ENCODE measurements at regions not wholly inside any gene's neighbourhood (a gene's known extent, or its start where the extent isn't known, plus 50 kb on each side); places are given as distances from the start of the nearest gene placed in this dataset.

- Mint-ChIP-seq H3K9me3 (ENCODE audit: unreplicated experiment) (peaks cover 4% of the 10 kb centered on the region), H3K4me1 (ENCODE audit: low read depth, unreplicated experiment) (peaks cover 3% of the 10 kb centered on the region), H3K27ac (ENCODE audit: unreplicated experiment) (no peak overlapping the region), H3K4me3 (ENCODE audit: unreplicated experiment) (no peak overlapping the region), H3K27me3 (ENCODE audit: low read depth, unreplicated experiment) (peaks cover 2% of the 10 kb centered on the region), H3K36me3 (ENCODE audit: low read depth, unreplicated experiment) (no peaks in the 10 kb centered on the region)
- Histone ChIP-seq H3K4me1 (ENCODE audit: insufficient read depth, low read length) (no peaks in the 10 kb centered on the region), H4K20me1 (ENCODE audit: insufficient read depth, low read length) (no peaks in the 10 kb centered on the region), H3K36me3 (ENCODE audit: insufficient read depth, low read length) (no peaks in the 10 kb centered on the region), H3K4me2 (ENCODE audit: low read length) (no peak overlapping the region), H3K27ac (ENCODE audit: low read depth, low read length) (no peak overlapping the region), H3K27me3 (ENCODE audit: insufficient read depth, low read length) (no peaks in the 10 kb centered on the region), H3K9ac (ENCODE audit: low read length) (no peak overlapping the region), H3K9me3 (ENCODE audit: insufficient read depth, low read depth, low read length) (no peaks in the 10 kb centered on the region), H2AFZ (ENCODE audit: low read depth, low read length) (no peak overlapping the region), H3K4me3 (ENCODE audit: insufficient read depth, low read depth, low read length) (no peak overlapping the region), H3K79me2 (ENCODE audit: insufficient read depth, low read length) (no peaks in the 10 kb centered on the region)
- TF ChIP-seq, protein P1, sequence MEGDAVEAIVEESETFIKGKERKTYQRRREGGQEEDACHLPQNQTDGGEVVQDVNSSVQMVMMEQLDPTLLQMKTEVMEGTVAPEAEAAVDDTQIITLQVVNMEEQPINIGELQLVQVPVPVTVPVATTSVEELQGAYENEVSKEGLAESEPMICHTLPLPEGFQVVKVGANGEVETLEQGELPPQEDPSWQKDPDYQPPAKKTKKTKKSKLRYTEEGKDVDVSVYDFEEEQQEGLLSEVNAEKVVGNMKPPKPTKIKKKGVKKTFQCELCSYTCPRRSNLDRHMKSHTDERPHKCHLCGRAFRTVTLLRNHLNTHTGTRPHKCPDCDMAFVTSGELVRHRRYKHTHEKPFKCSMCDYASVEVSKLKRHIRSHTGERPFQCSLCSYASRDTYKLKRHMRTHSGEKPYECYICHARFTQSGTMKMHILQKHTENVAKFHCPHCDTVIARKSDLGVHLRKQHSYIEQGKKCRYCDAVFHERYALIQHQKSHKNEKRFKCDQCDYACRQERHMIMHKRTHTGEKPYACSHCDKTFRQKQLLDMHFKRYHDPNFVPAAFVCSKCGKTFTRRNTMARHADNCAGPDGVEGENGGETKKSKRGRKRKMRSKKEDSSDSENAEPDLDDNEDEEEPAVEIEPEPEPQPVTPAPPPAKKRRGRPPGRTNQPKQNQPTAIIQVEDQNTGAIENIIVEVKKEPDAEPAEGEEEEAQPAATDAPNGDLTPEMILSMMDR (IDR thresholded peaks at IDR 0.05; ENCODE audit: insufficient read depth, low read depth, low read length): no peak
- no peak for TF ChIP-seq EZH2 (IDR thresholded peaks at IDR 0.05; ENCODE audit: insufficient read depth, low read length)
- FAIRE-seq (no peak), DNase-seq (ENCODE audit: low read depth) (no peak)
These were observed 92.2 kb downstream of the PLCE1 start for GRCh38 chr10:94085766-94086437.

- no peaks in the 10 kb centered on the region for H3K9me3 Mint-ChIP-seq (ENCODE audit: unreplicated experiment)
- DNase-seq (ENCODE audit: low read depth): peak; percentile 37
- no peak for TF ChIP-seq EZH2 (IDR thresholded peaks at IDR 0.05; ENCODE audit: insufficient read depth, low read length)
- TF ChIP-seq, protein P1 (IDR thresholded peaks at IDR 0.05; ENCODE audit: insufficient read depth, low read depth, low read length): no peak
- no peak overlapping the region for H3K4me3 Mint-ChIP-seq (ENCODE audit: unreplicated experiment)
- no peak overlapping the region for H3K27ac ChIP-seq (ENCODE audit: low read depth, low read length)
- H3K4me2 ChIP-seq (ENCODE audit: low read length): peak overlapping the region; percentile 51
- H3K4me3 ChIP-seq (ENCODE audit: insufficient read depth, low read depth, low read length): no peak overlapping the region
- FAIRE-seq: no peak
- no peaks in the 10 kb centered on the region for H3K79me2 ChIP-seq (ENCODE audit: insufficient read depth, low read length)
- H3K36me3 Mint-ChIP-seq (ENCODE audit: low read depth, unreplicated experiment): no peaks in the 10 kb centered on the region
- H3K27me3 ChIP-seq (ENCODE audit: insufficient read depth, low read length): no peaks in the 10 kb centered on the region
- no peaks in the 10 kb centered on the region for H3K36me3 ChIP-seq (ENCODE audit: insufficient read depth, low read length)
- no peaks in the 10 kb centered on the region for H3K4me1 ChIP-seq (ENCODE audit: insufficient read depth, low read length)
- peaks cover 4% of the 10 kb centered on the region for H3K27me3 Mint-ChIP-seq (ENCODE audit: low read depth, unreplicated experiment)
- H3K4me1 Mint-ChIP-seq (ENCODE audit: low read depth, unreplicated experiment): peaks cover 3% of the 10 kb centered on the region
- no peaks in the 10 kb centered on the region for H3K9me3 ChIP-seq (ENCODE audit: insufficient read depth, low read depth, low read length)
- H3K27ac Mint-ChIP-seq (ENCODE audit: unreplicated experiment): no peak overlapping the region
- H3K9ac ChIP-seq (ENCODE audit: low read length): no peak overlapping the region
- H4K20me1 ChIP-seq (ENCODE audit: insufficient read depth, low read length): no peaks in the 10 kb centered on the region
- H2AFZ ChIP-seq (ENCODE audit: low read depth, low read length): no peak overlapping the region
These were observed 95.2 kb downstream of the PLCE1 start for GRCh38 chr10:94088926-94089381.

- Histone ChIP-seq H4K20me1 (ENCODE audit: insufficient read depth, low read length) (no peaks in the 10 kb centered on the region), H3K36me3 (ENCODE audit: insufficient read depth, low read length) (no peaks in the 10 kb centered on the region), H3K4me2 (ENCODE audit: low read length) (no peak overlapping the region), H3K4me1 (ENCODE audit: insufficient read depth, low read length) (no peaks in the 10 kb centered on the region), H2AFZ (ENCODE audit: low read depth, low read length) (no peak overlapping the region), H3K27ac (ENCODE audit: low read depth, low read length) (no peak overlapping the region), H3K79me2 (ENCODE audit: insufficient read depth, low read length) (no peaks in the 10 kb centered on the region), H3K9ac (ENCODE audit: low read length) (no peak overlapping the region), H3K4me3 (ENCODE audit: insufficient read depth, low read depth, low read length) (no peak overlapping the region), H3K27me3 (ENCODE audit: insufficient read depth, low read length) (no peaks in the 10 kb centered on the region), H3K9me3 (ENCODE audit: insufficient read depth, low read depth, low read length) (no peaks in the 10 kb centered on the region)
- Mint-ChIP-seq H3K27me3 (ENCODE audit: low read depth, unreplicated experiment) (peaks cover 12% of the 10 kb centered on the region), H3K27ac (ENCODE audit: unreplicated experiment) (no peak overlapping the region), H3K36me3 (ENCODE audit: low read depth, unreplicated experiment) (no peaks in the 10 kb centered on the region), H3K4me3 (ENCODE audit: unreplicated experiment) (no peak overlapping the region), H3K4me1 (ENCODE audit: low read depth, unreplicated experiment) (no peaks in the 10 kb centered on the region), H3K9me3 (ENCODE audit: unreplicated experiment) (no peaks in the 10 kb centered on the region)
- DNase-seq (ENCODE audit: low read depth) (no peak), FAIRE-seq (no peak)
- TF ChIP-seq EZH2 (IDR thresholded peaks at IDR 0.05; ENCODE audit: insufficient read depth, low read length): no peak
- TF ChIP-seq, protein P1 (IDR thresholded peaks at IDR 0.05; ENCODE audit: insufficient read depth, low read depth, low read length): no peak
These were observed 97.9 kb downstream of the PLCE1 start for GRCh38 chr10:94091649-94092048.
